ENCODE measurements at regions not wholly inside any gene's neighbourhood (a gene's known extent, or its start where the extent isn't known, plus 50 kb on each side); places are given as distances from the start of the nearest gene placed in this dataset.

DNA sequence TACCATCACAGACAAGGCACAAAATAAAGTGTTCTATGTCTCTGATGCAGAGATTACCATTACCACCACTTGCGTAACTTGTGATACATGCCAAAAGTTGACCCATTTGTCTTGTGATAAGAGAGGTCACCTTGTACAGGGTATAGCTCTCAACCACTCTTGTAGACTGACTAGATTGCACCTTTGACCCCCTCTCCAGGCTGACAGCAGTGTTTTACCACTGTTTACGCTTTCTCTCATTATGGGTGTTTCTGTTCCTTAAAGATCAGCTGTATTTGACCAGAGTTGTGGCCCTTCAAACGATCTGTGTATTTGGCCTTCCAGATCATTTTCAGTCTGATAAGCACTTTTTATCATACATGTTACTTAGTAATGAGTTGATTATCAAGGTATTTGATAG is 215.7 kb upstream of the HNMT start:
- no peak for TF ChIP-seq ELF4 (IDR thresholded peaks at IDR 0.05)
- TF ChIP-seq FOXM1 (IDR thresholded peaks at IDR 0.05; ENCODE audit: borderline replicate concordance): no peak
- no peak for TF ChIP-seq BHLHE40 (IDR thresholded peaks at IDR 0.05; ENCODE audit: borderline replicate concordance)
